ENCODE measurements at regions not wholly inside any gene's neighbourhood (a gene's known extent, or its start where the extent isn't known, plus 50 kb on each side); places are given as distances from the start of the nearest gene placed in this dataset.

DNA sequence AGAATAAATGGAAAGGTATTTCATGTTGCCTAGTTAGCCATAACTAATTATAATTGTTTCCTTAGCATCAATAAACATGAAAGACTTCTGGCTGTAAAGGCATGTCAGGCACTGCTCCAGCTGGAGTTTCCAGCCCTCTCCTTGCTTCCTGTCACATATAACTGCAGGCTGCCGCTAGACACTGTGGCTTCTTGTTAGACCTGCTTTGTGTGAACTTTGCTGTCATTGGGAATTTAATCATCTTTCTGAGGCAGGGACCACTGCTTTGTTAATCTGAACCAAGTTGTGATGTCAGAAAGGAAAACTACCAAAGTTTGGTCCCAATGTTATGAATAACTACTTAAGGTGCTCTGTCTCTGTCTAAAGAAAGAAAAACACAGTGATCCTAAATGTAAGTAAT lies 90.3 kb upstream of the DUSP10 start:
- H3K4me1 ChIP-seq (ENCODE audit: control insufficient read depth in 5 of 5, insufficient read depth in 5 of 5, low read length in 5 of 5) = no peaks in the 10 kb centered on the region
- H3K27ac ChIP-seq (ENCODE audit: low read depth, low read length) = no peak overlapping the region
- no peaks in the 10 kb centered on the region for H3K9me3 ChIP-seq (ENCODE audit: control insufficient read depth in 5 of 5, low read length in 5 of 5)
- no peaks in the 10 kb centered on the region for H3K27me3 ChIP-seq (ENCODE audit: control insufficient read depth in 5 of 5, insufficient read depth in 4 of 5, low read length in 5 of 5)
- H3K36me3 ChIP-seq (ENCODE audit: control insufficient read depth in 5 of 5, insufficient read depth in 5 of 5, low read length in 5 of 5) = no peaks in the 10 kb centered on the region
- H3K9ac ChIP-seq (ENCODE audit: low read length in 5 of 5) = no peak overlapping the region
- H3K4me3 ChIP-seq (ENCODE audit: low read depth in 1 of 5, low read length in 5 of 5) = no peak overlapping the region

GRCh38 chr1:221829327-221830015 lies 87.6 kb upstream of the DUSP10 start:
- H3K9me3 ChIP-seq (ENCODE audit: control insufficient read depth in 5 of 5, low read length in 5 of 5) = peaks cover 0 to 2% (median 0%) of the 10 kb centered on the region in 5 donors
- H3K27ac ChIP-seq (ENCODE audit: low read depth, low read length) = no peak overlapping the region
- H3K36me3 ChIP-seq (ENCODE audit: control insufficient read depth in 5 of 5, insufficient read depth in 5 of 5, low read length in 5 of 5) = no peaks in the 10 kb centered on the region
- no peak overlapping the region for H3K9ac ChIP-seq (ENCODE audit: low read length in 5 of 5)
- H3K27me3 ChIP-seq (ENCODE audit: control insufficient read depth in 5 of 5, insufficient read depth in 4 of 5, low read length in 5 of 5) = no peaks in the 10 kb centered on the region
- no peaks in the 10 kb centered on the region for H3K4me1 ChIP-seq (ENCODE audit: control insufficient read depth in 5 of 5, insufficient read depth in 5 of 5, low read length in 5 of 5)
- H3K4me3 ChIP-seq (ENCODE audit: low read depth in 1 of 5, low read length in 5 of 5) = no peak overlapping the region

DNA sequence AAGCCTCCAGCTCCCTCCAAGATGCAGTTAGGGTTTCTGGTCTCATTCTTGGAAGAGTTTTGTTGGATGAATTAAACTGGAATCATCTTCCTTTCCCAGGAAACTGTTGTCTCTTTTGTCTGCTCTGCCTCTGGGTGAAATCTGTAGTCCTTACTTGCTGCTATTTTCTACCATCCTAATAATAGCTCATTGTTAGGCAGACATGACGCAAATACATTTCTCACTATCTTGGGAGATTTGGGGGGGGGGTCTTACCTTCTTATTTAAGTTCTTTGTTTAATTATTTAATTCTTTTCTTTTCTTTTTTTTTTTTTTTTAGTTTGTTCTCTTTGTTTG lies 85.4 kb upstream of the DUSP10 start:
- Histone ChIP-seq H3K9me3 (ENCODE audit: control insufficient read depth in 5 of 5, low read length in 5 of 5) (peaks cover 0 to 2% (median 0%) of the 10 kb centered on the region in 5 donors), H3K27ac (ENCODE audit: low read depth, low read length) (no peak overlapping the region), H3K4me3 (ENCODE audit: low read depth in 1 of 5, low read length in 5 of 5) (no peak overlapping the region), H3K9ac (ENCODE audit: low read length in 5 of 5) (no peak overlapping the region), H3K27me3 (ENCODE audit: control insufficient read depth in 5 of 5, insufficient read depth in 4 of 5, low read length in 5 of 5) (no peaks in the 10 kb centered on the region), H3K4me1 (ENCODE audit: control insufficient read depth in 5 of 5, insufficient read depth in 5 of 5, low read length in 5 of 5) (no peaks in the 10 kb centered on the region), H3K36me3 (ENCODE audit: control insufficient read depth in 5 of 5, insufficient read depth in 5 of 5, low read length in 5 of 5) (no peaks in the 10 kb centered on the region)

- H3K27me3 ChIP-seq (ENCODE audit: control insufficient read depth in 5 of 5, insufficient read depth in 4 of 5, low read length in 5 of 5) = no peaks in the 10 kb centered on the region
- no peaks in the 10 kb centered on the region for H3K36me3 ChIP-seq (ENCODE audit: control insufficient read depth in 5 of 5, insufficient read depth in 5 of 5, low read length in 5 of 5)
- H3K9ac ChIP-seq (ENCODE audit: low read length in 5 of 5) = no peak overlapping the region
- H3K4me3 ChIP-seq (ENCODE audit: low read depth in 1 of 5, low read length in 5 of 5) = no peak overlapping the region
- H3K4me1 ChIP-seq (ENCODE audit: control insufficient read depth in 5 of 5, insufficient read depth in 5 of 5, low read length in 5 of 5) = no peaks in the 10 kb centered on the region
- peaks cover 0 to 2% (median 0%) of the 10 kb centered on the region in 5 donors for H3K9me3 ChIP-seq (ENCODE audit: control insufficient read depth in 5 of 5, low read length in 5 of 5)
- no peak overlapping the region for H3K27ac ChIP-seq (ENCODE audit: low read depth, low read length)
Observed at GRCh38 chr1:221824909-221825308, 83.0 kb upstream of the DUSP10 start.

DNA sequence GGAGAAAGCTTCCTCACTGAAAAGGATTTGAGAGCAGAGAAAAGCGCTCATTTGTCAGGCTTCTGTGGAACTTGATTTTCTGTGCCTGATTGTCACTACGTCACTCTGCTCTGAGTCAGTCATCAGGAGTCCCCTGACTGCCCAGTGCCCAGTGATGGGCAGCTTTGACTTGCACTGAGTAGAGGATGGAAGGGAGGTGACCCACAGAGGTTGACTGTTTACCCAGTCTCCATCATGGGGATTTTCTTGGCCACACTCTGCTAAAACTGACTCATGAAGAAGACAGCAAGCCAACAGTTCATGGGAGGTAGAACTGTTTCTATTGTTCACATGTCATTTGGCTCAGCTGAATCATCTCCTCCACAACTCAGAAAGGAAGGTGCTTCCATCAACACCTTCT lies 82.1 kb upstream of the DUSP10 start:
- Histone ChIP-seq H3K4me3 (ENCODE audit: low read depth in 1 of 5, low read length in 5 of 5) (no peak overlapping the region), H3K36me3 (ENCODE audit: control insufficient read depth in 5 of 5, insufficient read depth in 5 of 5, low read length in 5 of 5) (no peaks in the 10 kb centered on the region), H3K27me3 (ENCODE audit: control insufficient read depth in 5 of 5, insufficient read depth in 4 of 5, low read length in 5 of 5) (no peaks in the 10 kb centered on the region), H3K9ac (ENCODE audit: low read length in 5 of 5) (no peak overlapping the region), H3K9me3 (ENCODE audit: control insufficient read depth in 5 of 5, low read length in 5 of 5) (peaks cover 0 to 2% (median 0%) of the 10 kb centered on the region in 5 donors), H3K4me1 (ENCODE audit: control insufficient read depth in 5 of 5, insufficient read depth in 5 of 5, low read length in 5 of 5) (no peaks in the 10 kb centered on the region), H3K27ac (ENCODE audit: low read depth, low read length) (no peak overlapping the region)

DNA sequence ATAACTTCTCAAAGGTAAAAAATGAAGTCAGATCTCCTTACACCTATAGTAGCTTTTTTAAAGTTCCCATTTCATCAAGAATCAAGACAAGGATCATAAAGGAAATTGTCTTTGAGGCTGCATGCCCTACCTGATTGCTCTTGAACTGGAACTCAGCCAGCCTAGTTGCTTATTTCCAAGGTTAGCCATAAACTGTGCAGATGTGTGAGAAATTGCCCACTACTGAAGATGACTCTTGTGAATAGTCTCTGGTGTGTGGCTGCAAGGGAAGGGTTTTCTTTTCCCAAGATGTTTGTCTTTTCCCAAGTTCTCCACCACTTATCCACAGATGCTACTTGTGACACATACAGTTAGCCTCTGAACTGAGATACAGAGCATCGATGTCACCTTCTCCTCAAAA lies 81.7 kb upstream of the DUSP10 start:
- H3K4me1 ChIP-seq (ENCODE audit: control insufficient read depth in 5 of 5, insufficient read depth in 5 of 5, low read length in 5 of 5) = no peaks in the 10 kb centered on the region
- no peak overlapping the region for H3K9ac ChIP-seq (ENCODE audit: low read length in 5 of 5)
- H3K4me3 ChIP-seq (ENCODE audit: low read depth in 1 of 5, low read length in 5 of 5) = no peak overlapping the region
- no peaks in the 10 kb centered on the region for H3K27me3 ChIP-seq (ENCODE audit: control insufficient read depth in 5 of 5, insufficient read depth in 4 of 5, low read length in 5 of 5)
- H3K9me3 ChIP-seq (ENCODE audit: control insufficient read depth in 5 of 5, low read length in 5 of 5) = peaks cover 0 to 2% (median 0%) of the 10 kb centered on the region in 5 donors
- H3K27ac ChIP-seq (ENCODE audit: low read depth, low read length) = no peak overlapping the region
- no peaks in the 10 kb centered on the region for H3K36me3 ChIP-seq (ENCODE audit: control insufficient read depth in 5 of 5, insufficient read depth in 5 of 5, low read length in 5 of 5)

DNA sequence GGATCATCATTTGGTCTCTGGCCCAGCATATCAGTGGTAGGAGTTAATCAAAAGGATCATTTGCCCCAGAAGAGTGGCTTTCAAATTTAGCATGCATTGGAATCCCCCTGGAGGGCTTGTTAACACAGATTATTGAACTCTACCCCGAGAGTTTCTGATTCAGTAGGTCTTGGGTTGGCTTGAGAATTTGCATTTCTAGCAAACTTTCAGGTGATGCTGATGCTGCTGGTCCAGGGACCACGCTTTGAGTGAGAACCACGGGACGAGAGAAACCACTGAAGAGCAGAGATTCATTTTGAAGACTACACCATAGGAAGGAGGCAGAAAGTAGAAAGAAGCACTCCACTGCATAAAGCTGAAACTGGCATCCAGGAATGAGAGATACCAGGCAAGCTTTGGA lies 81.3 kb upstream of the DUSP10 start:
- no peaks in the 10 kb centered on the region for H3K4me1 ChIP-seq (ENCODE audit: control insufficient read depth in 5 of 5, insufficient read depth in 5 of 5, low read length in 5 of 5)
- H3K9ac ChIP-seq (ENCODE audit: low read length in 5 of 5) = no peak overlapping the region
- H3K4me3 ChIP-seq (ENCODE audit: low read depth in 1 of 5, low read length in 5 of 5) = no peak overlapping the region
- peaks cover 0 to 2% (median 0%) of the 10 kb centered on the region in 5 donors for H3K9me3 ChIP-seq (ENCODE audit: control insufficient read depth in 5 of 5, low read length in 5 of 5)
- H3K27me3 ChIP-seq (ENCODE audit: control insufficient read depth in 5 of 5, insufficient read depth in 4 of 5, low read length in 5 of 5) = no peaks in the 10 kb centered on the region
- H3K36me3 ChIP-seq (ENCODE audit: control insufficient read depth in 5 of 5, insufficient read depth in 5 of 5, low read length in 5 of 5) = no peaks in the 10 kb centered on the region
- H3K27ac ChIP-seq (ENCODE audit: low read depth, low read length) = no peak overlapping the region

GRCh38 chr1:221822591-221822990 lies 80.7 kb upstream of the DUSP10 start:
- peaks cover 0 to 2% (median 0%) of the 10 kb centered on the region in 5 donors for H3K9me3 ChIP-seq (ENCODE audit: control insufficient read depth in 5 of 5, low read length in 5 of 5)
- H3K4me3 ChIP-seq (ENCODE audit: low read depth in 1 of 5, low read length in 5 of 5) = no peak overlapping the region
- H3K27ac ChIP-seq (ENCODE audit: low read depth, low read length) = no peak overlapping the region
- H3K36me3 ChIP-seq (ENCODE audit: control insufficient read depth in 5 of 5, insufficient read depth in 5 of 5, low read length in 5 of 5) = no peaks in the 10 kb centered on the region
- no peak overlapping the region for H3K9ac ChIP-seq (ENCODE audit: low read length in 5 of 5)
- no peaks in the 10 kb centered on the region for H3K27me3 ChIP-seq (ENCODE audit: control insufficient read depth in 5 of 5, insufficient read depth in 4 of 5, low read length in 5 of 5)
- H3K4me1 ChIP-seq (ENCODE audit: control insufficient read depth in 5 of 5, insufficient read depth in 5 of 5, low read length in 5 of 5) = no peaks in the 10 kb centered on the region

- no peak overlapping the region for H3K27ac ChIP-seq (ENCODE audit: low read depth, low read length)
- no peaks in the 10 kb centered on the region for H3K4me1 ChIP-seq (ENCODE audit: control insufficient read depth in 5 of 5, insufficient read depth in 5 of 5, low read length in 5 of 5)
- H3K9ac ChIP-seq (ENCODE audit: low read length in 5 of 5) = no peak overlapping the region
- no peaks in the 10 kb centered on the region for H3K27me3 ChIP-seq (ENCODE audit: control insufficient read depth in 5 of 5, insufficient read depth in 4 of 5, low read length in 5 of 5)
- H3K4me3 ChIP-seq (ENCODE audit: low read depth in 1 of 5, low read length in 5 of 5) = no peak overlapping the region
- H3K36me3 ChIP-seq (ENCODE audit: control insufficient read depth in 5 of 5, insufficient read depth in 5 of 5, low read length in 5 of 5) = no peaks in the 10 kb centered on the region
- H3K9me3 ChIP-seq (ENCODE audit: control insufficient read depth in 5 of 5, low read length in 5 of 5) = peaks cover 0 to 4% (median 0%) of the 10 kb centered on the region in 5 donors
Observed at GRCh38 chr1:221816899-221817298, 75.0 kb upstream of the DUSP10 start.

- Histone ChIP-seq H3K27me3 (ENCODE audit: control insufficient read depth in 5 of 5, insufficient read depth in 4 of 5, low read length in 5 of 5) (no peaks in the 10 kb centered on the region), H3K27ac (ENCODE audit: low read depth, low read length) (no peak overlapping the region), H3K36me3 (ENCODE audit: control insufficient read depth in 5 of 5, insufficient read depth in 5 of 5, low read length in 5 of 5) (no peaks in the 10 kb centered on the region), H3K9me3 (ENCODE audit: control insufficient read depth in 5 of 5, low read length in 5 of 5) (peaks cover 0 to 4% (median 0%) of the 10 kb centered on the region in 5 donors), H3K9ac (ENCODE audit: low read length in 5 of 5) (no peak overlapping the region), H3K4me3 (ENCODE audit: low read depth in 1 of 5, low read length in 5 of 5) (no peak overlapping the region), H3K4me1 (ENCODE audit: control insufficient read depth in 5 of 5, insufficient read depth in 5 of 5, low read length in 5 of 5) (no peaks in the 10 kb centered on the region)
Observed at GRCh38 chr1:221815660-221816059, 73.8 kb upstream of the DUSP10 start.
